ENCODE measurements at regions not wholly inside any gene's neighbourhood (a gene's known extent, or its start where the extent isn't known, plus 50 kb on each side); places are given as distances from the start of the nearest gene placed in this dataset.

DNA sequence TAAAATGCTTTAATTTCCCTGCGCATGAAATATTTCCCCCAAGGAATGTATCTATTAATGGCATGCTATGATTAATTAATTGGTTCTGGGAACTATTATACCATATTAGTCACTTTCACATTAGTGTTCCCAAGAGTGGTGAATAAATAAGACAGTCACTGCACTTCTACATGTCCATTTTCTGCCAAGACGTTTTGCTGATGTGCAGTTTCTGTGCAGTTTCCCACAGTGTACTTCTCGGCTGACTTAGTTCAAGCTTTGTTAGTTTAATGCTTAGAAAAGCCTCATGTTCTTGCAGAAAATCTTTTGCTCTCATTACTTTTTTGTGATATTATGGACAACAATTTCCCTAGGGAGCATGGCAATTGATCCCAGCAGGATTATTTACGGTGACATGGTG is 1014.5 kb downstream of the BRINP3 start:
- TF ChIP-seq, protein P1, sequence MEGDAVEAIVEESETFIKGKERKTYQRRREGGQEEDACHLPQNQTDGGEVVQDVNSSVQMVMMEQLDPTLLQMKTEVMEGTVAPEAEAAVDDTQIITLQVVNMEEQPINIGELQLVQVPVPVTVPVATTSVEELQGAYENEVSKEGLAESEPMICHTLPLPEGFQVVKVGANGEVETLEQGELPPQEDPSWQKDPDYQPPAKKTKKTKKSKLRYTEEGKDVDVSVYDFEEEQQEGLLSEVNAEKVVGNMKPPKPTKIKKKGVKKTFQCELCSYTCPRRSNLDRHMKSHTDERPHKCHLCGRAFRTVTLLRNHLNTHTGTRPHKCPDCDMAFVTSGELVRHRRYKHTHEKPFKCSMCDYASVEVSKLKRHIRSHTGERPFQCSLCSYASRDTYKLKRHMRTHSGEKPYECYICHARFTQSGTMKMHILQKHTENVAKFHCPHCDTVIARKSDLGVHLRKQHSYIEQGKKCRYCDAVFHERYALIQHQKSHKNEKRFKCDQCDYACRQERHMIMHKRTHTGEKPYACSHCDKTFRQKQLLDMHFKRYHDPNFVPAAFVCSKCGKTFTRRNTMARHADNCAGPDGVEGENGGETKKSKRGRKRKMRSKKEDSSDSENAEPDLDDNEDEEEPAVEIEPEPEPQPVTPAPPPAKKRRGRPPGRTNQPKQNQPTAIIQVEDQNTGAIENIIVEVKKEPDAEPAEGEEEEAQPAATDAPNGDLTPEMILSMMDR (IDR thresholded peaks at IDR 0.05; ENCODE audit: low read length): no peak
- TF ChIP-seq EZH2 (optimal IDR thresholded peaks at IDR 0.05; ENCODE audit: low read depth, low read length): no peak
- TF ChIP-seq EZH2phosphoT487 (IDR thresholded peaks at IDR 0.05; ENCODE audit: low read length): no peak

All from MM.1S (cell line).